HAP-1 (cell line): ENCODE measurements at regions not wholly inside any gene's neighbourhood (a gene's known extent, or its start where the extent isn't known, plus 50 kb on each side); places are given as distances from the start of the nearest gene placed in this dataset.

Experiments
- DNase-seq, 2 experiments: peaks; one replicate each; pipeline ENCODE4 v3.0.0-alpha.2; 2016 to 2020; ENCODE audit warnings: low spot score in 2 of 2
- H3K27me3 ChIP-seq: fragments of 250-450 bp; sonication (Bioruptor Pico); 2 replicates; pipeline ENCODE4 v1.5.1; 2020; ENCODE audit warnings: low read depth, mild to moderate bottlenecking, moderate library complexity
- H3K36me3 ChIP-seq: fragments of 250-450 bp; sonication (Bioruptor Pico); replicated peaks from 2 replicates; pipeline ENCODE4 v1.5.1; 2020; ENCODE audit warnings: mild to moderate bottlenecking
- H3K4me1 ChIP-seq: fragments of 250-450 bp; sonication (Bioruptor Pico); 2 replicates; pipeline ENCODE4 v1.5.1; 2020; ENCODE audit warnings: mild to moderate bottlenecking
- H3K4me3 ChIP-seq: fragments of 250-450 bp; sonication (Bioruptor Pico); 2 replicates; pipeline ENCODE4 v1.5.1; 2020; ENCODE audit warnings: mild to moderate bottlenecking, moderate library complexity
- H3K9me3 ChIP-seq: fragments of 250-450 bp; sonication (Bioruptor Pico); 2 replicates; pipeline ENCODE4 v1.5.1; 2020; ENCODE audit warnings: mild to moderate bottlenecking, moderate library complexity
- in situ Hi-C: fragments of 300-500 bp; cut with MboI; formaldehyde crosslinking; loops from 3 replicates; pipeline ENCODE4 v1.14.3; 2020; ENCODE audit warnings: low sequenced_read_pairs, inconsistent platforms, mixed read lengths

GRCh38 chr18:60059216-60059615, 159.4 kb downstream of the PMAIP1 start:
- Histone ChIP-seq H3K9me3 (no peaks in the 10 kb centered on the region), H3K36me3 (no peaks in the 10 kb centered on the region), H3K4me3 (no peak overlapping the region), H3K4me1 (no peaks in the 10 kb centered on the region), H3K27me3 (no peaks in the 10 kb centered on the region; the same call in 1 of the 2 replicates)
- no peak for DNase-seq
- in situ Hi-C loops, result no loop called here

- Histone ChIP-seq H3K4me3 (no peak overlapping the region), H3K4me1 (no peaks in the 10 kb centered on the region), H3K9me3 (no peaks in the 10 kb centered on the region), H3K27me3 (no peaks in the 10 kb centered on the region), H3K36me3 (no peaks in the 10 kb centered on the region)
- in situ Hi-C loops, result no loop called here
- peak in 1 of 2 experiments; percentile 10 for DNase-seq
Observed at GRCh38 chr18:60053747-60054304, 154.0 kb downstream of the PMAIP1 start.

- H3K36me3 ChIP-seq, result no peaks in the 10 kb centered on the region
- no peak for DNase-seq
- in situ Hi-C loops, result no loop called here
- H3K4me1 ChIP-seq, result no peaks in the 10 kb centered on the region
- H3K4me3 ChIP-seq, result no peak overlapping the region
- no peaks in the 10 kb centered on the region for H3K9me3 ChIP-seq
- no peaks in the 10 kb centered on the region for H3K27me3 ChIP-seq
Observed at GRCh38 chr18:60050821-60051220, 151.0 kb downstream of the PMAIP1 start.

DNA sequence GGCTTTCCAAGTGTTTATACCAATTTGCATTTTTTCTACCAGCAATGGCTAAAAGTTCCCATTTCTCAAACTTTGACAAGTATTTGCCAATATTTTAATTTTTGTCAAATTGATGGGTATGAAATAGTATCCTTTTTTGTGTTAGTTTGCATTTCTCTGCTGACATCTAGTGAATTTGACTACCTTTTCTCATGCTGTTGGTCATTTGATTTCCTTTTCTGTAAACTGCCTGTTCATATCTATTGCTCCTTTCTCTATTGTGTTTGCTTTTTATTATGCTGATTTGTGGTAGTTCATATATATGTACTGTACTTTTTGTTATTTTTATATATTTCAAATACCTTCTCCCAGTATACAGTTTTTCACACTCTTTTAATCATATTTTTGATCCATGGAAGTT, 149.4 kb downstream of the PMAIP1 start:
- DNase-seq, result no peak
- Histone ChIP-seq H3K4me1 (no peaks in the 10 kb centered on the region; the same call in 1 of the 2 replicates), H3K9me3 (no peaks in the 10 kb centered on the region), H3K27me3 (no peaks in the 10 kb centered on the region), H3K4me3 (no peak overlapping the region), H3K36me3 (no peaks in the 10 kb centered on the region)
- in situ Hi-C loops, result no loop called here

DNA sequence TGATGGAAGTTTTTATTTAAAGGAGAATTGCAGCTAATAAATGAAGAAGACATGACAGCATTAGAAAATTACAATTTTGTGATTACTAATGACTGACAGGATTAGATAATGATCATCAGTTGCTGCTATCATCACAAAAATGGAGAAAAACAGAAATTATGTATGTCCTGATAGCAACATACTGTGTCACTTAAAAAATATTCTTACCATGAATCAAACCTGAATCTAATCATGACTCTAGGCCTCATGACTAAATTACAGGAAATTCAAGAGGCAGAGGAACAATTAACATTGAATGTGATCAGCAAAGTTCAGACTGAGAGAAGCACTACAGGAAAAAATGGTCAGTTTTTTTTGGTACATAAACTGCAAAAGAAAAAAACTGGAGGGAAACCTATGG, 147.8 kb downstream of the PMAIP1 start:
- no peaks in the 10 kb centered on the region; the same call in 1 of the 2 replicates for H3K4me1 ChIP-seq
- no peak for DNase-seq
- H3K36me3 ChIP-seq, result no peaks in the 10 kb centered on the region
- in situ Hi-C loops, result no loop called here
- H3K9me3 ChIP-seq, result no peaks in the 10 kb centered on the region
- no peak overlapping the region for H3K4me3 ChIP-seq
- H3K27me3 ChIP-seq, result no peaks in the 10 kb centered on the region

DNA sequence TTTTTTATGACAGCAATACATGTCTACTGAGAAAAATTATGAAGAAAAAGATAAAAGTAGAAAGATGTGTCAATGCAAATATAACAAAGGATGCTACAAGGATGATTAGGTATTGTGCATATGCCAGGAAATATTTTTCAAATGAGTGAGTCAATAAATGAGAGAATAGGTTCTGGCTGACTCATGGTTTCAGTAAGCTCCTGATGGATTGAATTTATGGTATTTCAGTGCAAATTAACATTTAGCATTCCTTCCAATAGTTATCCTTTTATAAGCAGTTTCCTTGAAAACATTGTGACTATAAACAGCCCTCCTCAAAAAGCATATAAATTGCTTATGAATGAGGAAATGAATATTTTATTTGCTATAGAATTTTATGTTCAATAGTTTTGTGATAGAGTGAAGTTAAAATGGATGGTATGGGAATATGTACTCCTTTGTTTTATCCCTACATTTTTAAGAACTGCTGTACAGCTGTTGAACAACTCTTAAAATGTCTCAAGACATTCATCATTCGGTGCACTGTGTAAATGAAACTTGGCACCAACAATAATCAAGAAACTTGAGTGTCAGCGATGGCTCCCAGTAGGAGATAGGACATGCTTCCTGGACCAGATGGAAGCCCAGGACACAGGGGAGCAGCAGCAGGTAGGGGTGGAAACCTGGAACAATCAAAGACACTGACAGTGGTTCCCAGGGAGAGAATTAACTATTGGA, 144.7 kb downstream of the PMAIP1 start:
- DNase-seq, result no peak
- in situ Hi-C loops, result no loop called here
- Histone ChIP-seq H3K9me3 (no peaks in the 10 kb centered on the region), H3K36me3 (no peaks in the 10 kb centered on the region), H3K27me3 (no peaks in the 10 kb centered on the region), H3K4me3 (no peak overlapping the region), H3K4me1 (no peaks in the 10 kb centered on the region; the same call in 1 of the 2 replicates)

DNA sequence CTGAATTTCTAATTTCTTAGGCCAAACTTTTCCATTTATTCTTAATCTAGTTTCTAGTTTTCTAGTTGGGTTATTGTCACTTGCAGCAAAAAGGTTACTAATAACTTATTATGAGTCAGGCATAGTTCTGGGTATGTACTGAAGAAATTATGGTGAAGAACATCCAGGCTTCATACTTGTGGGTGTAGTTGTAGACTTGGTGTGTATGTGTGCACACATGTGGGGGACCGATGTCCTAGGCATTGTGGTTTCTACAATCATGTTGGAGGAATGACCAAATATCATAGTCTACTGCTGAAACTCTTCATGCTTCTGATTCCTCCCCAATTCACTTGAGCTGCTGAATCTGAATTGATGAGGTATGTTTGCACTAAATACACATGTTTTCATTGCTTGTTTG, 141.2 kb downstream of the PMAIP1 start:
- in situ Hi-C loops, result no loop called here
- DNase-seq, result no peak
- H3K36me3 ChIP-seq, result no peaks in the 10 kb centered on the region
- H3K4me1 ChIP-seq, result no peaks in the 10 kb centered on the region; the same call in 1 of the 2 replicates
- no peak overlapping the region for H3K4me3 ChIP-seq
- H3K27me3 ChIP-seq, result no peaks in the 10 kb centered on the region
- H3K9me3 ChIP-seq, result no peaks in the 10 kb centered on the region

DNA sequence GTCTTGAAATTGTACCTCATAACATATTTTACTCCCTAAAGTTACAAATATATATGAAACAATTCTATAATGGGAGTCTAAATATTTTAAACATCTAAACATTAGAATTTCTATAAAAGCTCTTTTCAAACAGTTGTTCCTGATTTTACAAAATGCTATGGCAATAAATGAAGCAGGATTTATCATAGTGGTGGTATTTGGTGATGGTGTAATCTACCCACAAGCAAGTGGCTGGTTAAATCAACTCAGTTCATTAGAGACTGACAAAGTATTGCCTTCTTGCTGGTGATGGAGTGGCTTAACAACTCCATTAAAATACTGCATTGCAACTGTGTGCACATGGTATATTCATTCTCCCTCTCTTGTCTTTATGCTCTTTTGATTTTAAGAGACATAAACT, 138.9 kb downstream of the PMAIP1 start:
- in situ Hi-C loops, result no loop called here
- no peaks in the 10 kb centered on the region for H3K36me3 ChIP-seq
- no peak overlapping the region for H3K4me3 ChIP-seq
- DNase-seq, result no peak
- no peaks in the 10 kb centered on the region for H3K27me3 ChIP-seq
- H3K4me1 ChIP-seq, result no peaks in the 10 kb centered on the region
- no peaks in the 10 kb centered on the region for H3K9me3 ChIP-seq

DNA sequence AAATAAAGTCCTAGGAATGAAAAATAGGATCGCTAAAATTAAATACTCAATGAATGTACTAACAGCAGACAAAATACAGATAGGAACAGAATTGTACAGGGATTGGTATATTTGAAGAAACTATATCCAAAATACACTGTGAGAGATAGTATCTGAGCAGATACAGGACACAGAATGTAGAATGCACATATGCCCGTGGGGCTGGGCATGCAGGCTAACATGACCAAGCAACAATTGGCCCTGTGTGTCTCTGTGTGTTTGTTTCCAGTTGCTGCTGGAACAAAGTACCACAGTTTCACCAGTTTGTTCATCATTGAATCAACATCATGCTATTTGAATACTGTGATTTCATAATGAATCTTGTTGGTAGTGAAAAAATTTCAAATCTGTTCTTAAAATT, 127.6 kb downstream of the PMAIP1 start:
- in situ Hi-C loops, result no loop called here
- Histone ChIP-seq H3K4me3 (no peak overlapping the region), H3K9me3 (no peaks in the 10 kb centered on the region), H3K27me3 (no peaks in the 10 kb centered on the region), H3K36me3 (no peaks in the 10 kb centered on the region), H3K4me1 (no peaks in the 10 kb centered on the region)
- no peak for DNase-seq

DNA sequence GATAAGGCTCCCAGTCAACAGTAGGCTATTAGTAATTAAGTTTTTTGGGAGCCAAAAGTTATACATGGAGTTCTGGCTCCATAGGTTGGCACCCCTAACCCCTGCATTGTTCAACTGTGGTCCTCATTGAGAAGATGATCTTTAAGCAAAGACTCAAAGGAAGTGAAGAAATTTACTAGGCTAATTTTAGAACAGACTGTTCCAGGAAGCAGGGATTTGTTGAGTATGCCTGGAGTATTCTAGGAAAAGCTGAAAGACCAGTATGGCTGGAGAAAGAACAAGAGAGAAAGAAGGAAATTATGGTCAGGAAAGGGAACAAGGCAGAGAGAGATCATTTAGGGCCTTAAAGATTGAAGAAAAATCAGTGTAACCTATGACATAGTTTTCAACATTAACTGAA, 125.1 kb downstream of the PMAIP1 start:
- Histone ChIP-seq H3K36me3 (no peaks in the 10 kb centered on the region), H3K9me3 (no peaks in the 10 kb centered on the region), H3K4me3 (no peak overlapping the region), H3K27me3 (no peaks in the 10 kb centered on the region), H3K4me1 (no peaks in the 10 kb centered on the region)
- in situ Hi-C loops, result no loop called here
- DNase-seq, result no peak

- H3K4me3 ChIP-seq, result no peak overlapping the region
- H3K9me3 ChIP-seq, result no peaks in the 10 kb centered on the region
- in situ Hi-C loops, result no loop called here
- H3K4me1 ChIP-seq, result peaks cover 3% of the 10 kb centered on the region; the same call in 1 of the 2 replicates
- no peak for DNase-seq
- H3K27me3 ChIP-seq, result no peaks in the 10 kb centered on the region
- no peaks in the 10 kb centered on the region for H3K36me3 ChIP-seq
Observed at GRCh38 chr18:60024345-60024744, 124.5 kb downstream of the PMAIP1 start.

- Histone ChIP-seq H3K27me3 (no peaks in the 10 kb centered on the region), H3K36me3 (no peaks in the 10 kb centered on the region), H3K9me3 (no peaks in the 10 kb centered on the region), H3K4me1 (peaks cover 11% of the 10 kb centered on the region; the same call in 1 of the 2 replicates), H3K4me3 (no peak overlapping the region)
- no peak for DNase-seq
- in situ Hi-C loops, result no loop called here
Observed at GRCh38 chr18:60022671-60023276, 123.0 kb downstream of the PMAIP1 start.

DNA sequence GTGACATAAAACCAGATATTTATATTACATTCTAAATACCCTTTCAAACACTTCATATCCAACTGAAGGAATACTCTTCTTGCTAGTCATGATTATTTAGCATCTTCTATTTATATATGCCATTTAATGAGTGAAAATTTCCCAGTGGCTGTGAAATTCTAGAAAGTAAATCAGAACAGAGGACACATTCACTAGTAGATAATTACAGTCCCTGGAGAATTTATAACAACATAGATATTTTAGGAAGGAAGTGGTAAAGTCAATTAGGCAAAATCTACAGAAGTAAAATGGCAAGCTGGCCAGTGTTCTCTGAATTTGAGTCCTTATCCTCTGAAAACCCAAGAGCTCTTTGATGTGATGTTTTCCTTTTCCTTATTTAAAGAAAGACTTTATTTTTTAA, 121.8 kb downstream of the PMAIP1 start:
- Histone ChIP-seq H3K36me3 (no peaks in the 10 kb centered on the region), H3K9me3 (no peaks in the 10 kb centered on the region), H3K4me3 (no peak overlapping the region), H3K4me1 (peaks cover 11% of the 10 kb centered on the region; the same call in 1 of the 2 replicates), H3K27me3 (no peaks in the 10 kb centered on the region)
- no peak for DNase-seq
- in situ Hi-C loops, result no loop called here

DNA sequence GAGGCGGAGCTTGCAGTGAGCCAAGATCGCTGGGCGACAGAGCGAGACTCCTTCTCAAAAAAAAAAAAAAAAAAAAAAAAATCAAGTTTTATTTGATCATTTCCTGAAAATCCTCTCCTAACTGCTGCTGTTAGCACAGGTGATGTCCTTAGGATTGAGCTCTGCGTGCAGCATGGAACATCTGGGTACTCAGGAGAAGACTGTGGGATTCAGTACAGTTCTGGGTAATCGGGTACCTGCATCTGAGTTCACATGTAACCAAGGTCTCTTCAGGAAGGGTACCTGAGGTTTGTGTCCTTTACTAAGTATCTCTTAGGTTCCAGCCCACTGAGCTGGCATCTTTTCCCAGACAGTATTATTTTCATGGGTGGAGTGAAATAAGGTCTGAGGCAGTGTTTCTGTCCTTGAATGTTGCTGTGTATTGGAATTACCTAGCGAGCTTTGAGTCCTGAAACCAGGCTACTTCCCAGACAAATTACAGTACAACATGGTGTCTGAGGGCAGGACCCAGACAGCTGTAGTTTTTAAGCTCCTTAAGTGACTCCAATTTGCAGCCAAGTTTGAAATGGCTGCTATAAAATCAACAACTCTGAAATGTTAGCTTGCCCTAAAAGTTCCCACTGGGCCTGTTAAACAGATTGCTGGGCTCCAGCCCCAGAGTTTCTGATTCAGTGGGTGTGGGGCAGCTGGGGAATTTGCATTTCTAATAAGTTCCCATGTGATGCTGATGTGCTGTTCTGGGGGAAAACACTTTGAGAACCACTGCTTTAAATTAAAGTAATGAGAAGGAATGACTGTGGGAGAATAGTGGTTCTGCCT, 120.5 kb downstream of the PMAIP1 start:
- no peaks in the 10 kb centered on the region for H3K27me3 ChIP-seq
- DNase-seq, result no peak
- no peaks in the 10 kb centered on the region for H3K9me3 ChIP-seq
- in situ Hi-C loops, result no loop called here
- no peak overlapping the region for H3K4me3 ChIP-seq
- H3K4me1 ChIP-seq, result peaks cover 11% of the 10 kb centered on the region; the same call in 1 of the 2 replicates
- H3K36me3 ChIP-seq, result no peaks in the 10 kb centered on the region
